Anterior cingulate cortex (tissue), 58 donors: ENCODE measurements at regions not wholly inside any gene's neighbourhood (a gene's known extent, or its start where the extent isn't known, plus 50 kb on each side); places are given as distances from the start of the nearest gene placed in this dataset.
"Not testable (repeated sequence)": the region's sequence is repeated elsewhere in the genome, so short reads cannot be mapped to it uniquely, and the experiment has no call there.

Source experiments
- DNase-seq, 58 donors: peaks; one replicate each; lab custom pipeline; 2025; lab: John Stamatoyannopoulos, UW

GRCh38 chr14:38721822-38722431, 381.1 kb downstream of the SEC23A start:
- peak in 37 of 58 donors; percentile 7 to 71 (median 45) for DNase-seq

- no peak for DNase-seq
These were observed 384.5 kb downstream of the SEC23A start for GRCh38 chr14:38718519-38718918.

GRCh38 chr14:38716926-38717325, 386.1 kb downstream of the SEC23A start:
- DNase-seq: peak in 20 of 58 donors; percentile 3 to 53 (median 27)

GRCh38 chr14:38710881-38711280, 392.2 kb downstream of the SEC23A start:
- no peak for DNase-seq

- no peak for DNase-seq
These were observed 392.8 kb downstream of the SEC23A start for GRCh38 chr14:38710196-38710595.

- no peak for DNase-seq
These were observed 397.8 kb downstream of the SEC23A start for GRCh38 chr14:38705220-38705619.

- DNase-seq: no peak
These were observed 398.8 kb downstream of the SEC23A start for GRCh38 chr14:38704220-38704619.

GRCh38 chr14:38696925-38697324, 406.1 kb downstream of the SEC23A start:
- DNase-seq: no peak

- no peak for DNase-seq
These were observed 409.6 kb downstream of the SEC23A start for GRCh38 chr14:38693423-38693822.

GRCh38 chr14:38669027-38669426, 413.1 kb upstream of the CLEC14A start:
- no peak for DNase-seq

- DNase-seq: no peak
These were observed 407.5 kb upstream of the CLEC14A start for GRCh38 chr14:38663382-38663781.

- no peak for DNase-seq
These were observed 406.9 kb upstream of the CLEC14A start for GRCh38 chr14:38662781-38663180.

- peak in 6 of 58 donors; percentile 0 to 66 (median 10) for DNase-seq
These were observed 390.5 kb upstream of the CLEC14A start for GRCh38 chr14:38646391-38646790.

GRCh38 chr14:38634913-38635312, 379.0 kb upstream of the CLEC14A start:
- DNase-seq: not testable (repeated sequence)

GRCh38 chr14:38629412-38629811, 373.5 kb upstream of the CLEC14A start:
- no peak for DNase-seq

- DNase-seq: no peak
These were observed 371.3 kb upstream of the CLEC14A start for GRCh38 chr14:38627163-38627562.

GRCh38 chr14:38623661-38624060, 367.8 kb upstream of the CLEC14A start:
- no peak for DNase-seq

GRCh38 chr14:38618514-38618913, 362.6 kb upstream of the CLEC14A start:
- DNase-seq: no peak

GRCh38 chr14:38616959-38617358, 361.1 kb upstream of the CLEC14A start:
- peak in 27 of 58 donors; percentile 2 to 51 (median 12) for DNase-seq

- DNase-seq: no peak
These were observed 356.0 kb upstream of the CLEC14A start for GRCh38 chr14:38611928-38612327.

GRCh38 chr14:38608244-38608643, 352.4 kb upstream of the CLEC14A start:
- no peak for DNase-seq

GRCh38 chr14:38605193-38606114, 349.6 kb upstream of the CLEC14A start:
- DNase-seq: no peak
